HG03039 (cell line): ENCODE measurements at regions not wholly inside any gene's neighbourhood (a gene's known extent, or its start where the extent isn't known, plus 50 kb on each side); places are given as distances from the start of the nearest gene placed in this dataset.

Source experiments
- ATAC-seq: cut with Tn5 transposase; IDR thresholded peaks from one replicate; pipeline ENCODE4 v1.9.1; 2021; ENCODE audit warnings: mild to moderate bottlenecking, moderate library complexity; ENCODE audit not compliant: unreplicated experiment

DNA sequence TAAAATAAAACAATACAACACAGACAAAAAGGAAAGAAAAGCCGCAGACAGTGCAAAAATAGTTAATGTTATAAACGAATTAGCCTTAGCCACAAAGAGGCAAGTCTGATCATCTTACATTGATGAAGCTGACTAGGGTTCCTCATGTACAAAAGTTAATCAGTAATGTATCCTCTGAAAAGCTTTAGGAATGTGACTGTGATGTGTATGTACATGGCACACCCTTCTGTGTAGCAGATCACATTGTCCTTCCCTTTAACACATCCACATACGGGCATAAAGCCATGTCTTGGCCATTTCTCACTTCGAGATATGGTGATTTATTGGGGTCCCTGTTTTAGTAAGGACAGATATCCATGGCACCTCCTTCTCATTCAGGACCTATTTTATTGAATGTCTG, 1327.5 kb upstream of the CDH8 start:
- ATAC-seq: no peak

DNA sequence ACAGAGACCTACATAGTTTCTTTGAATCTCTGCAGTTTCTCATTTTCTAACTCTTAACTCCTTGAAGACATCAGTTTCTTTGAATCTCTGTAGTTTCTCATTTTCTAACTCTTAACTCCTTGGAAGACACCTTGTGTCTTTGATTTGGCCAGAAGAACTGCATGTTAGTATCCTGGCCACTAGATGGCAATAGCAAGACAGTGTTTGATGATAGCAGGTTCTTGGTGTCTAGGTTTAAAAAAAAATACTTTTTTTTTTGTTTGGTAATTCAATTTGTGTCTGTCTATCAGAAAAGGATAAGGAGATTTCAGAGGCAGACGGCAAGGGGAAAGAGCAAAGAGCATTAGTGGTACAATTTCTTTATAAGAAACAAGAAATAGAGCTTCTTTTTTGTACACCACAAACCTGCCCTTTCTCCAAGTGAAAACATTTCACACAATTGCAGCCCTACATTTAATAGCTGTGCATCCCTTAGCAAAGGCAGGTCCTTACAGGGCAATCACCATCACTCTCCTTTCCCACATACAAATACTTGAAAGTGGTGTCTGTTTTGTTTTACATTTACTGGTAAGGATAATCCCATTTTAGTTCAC, 1324.9 kb upstream of the CDH8 start:
- peak; percentile 61 for ATAC-seq

DNA sequence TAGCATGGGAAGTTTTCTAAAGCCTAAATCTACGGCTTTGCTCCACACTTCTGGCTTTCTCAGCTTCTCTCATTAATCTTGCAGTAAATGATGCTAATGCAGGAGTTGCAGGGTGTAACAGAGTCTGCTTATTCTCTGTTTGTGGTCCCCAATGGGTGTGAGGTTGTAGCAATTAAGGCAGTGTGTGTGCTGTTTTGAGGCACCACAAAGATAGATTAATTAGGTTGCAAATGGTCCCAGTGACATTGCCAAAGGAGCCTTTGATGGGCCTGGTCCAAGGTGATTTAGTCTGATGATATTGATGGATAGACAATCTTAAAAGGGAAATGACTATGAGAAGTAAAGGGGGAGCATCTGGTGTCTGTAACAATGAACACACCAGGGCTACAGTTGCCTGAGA, 1313.7 kb upstream of the CDH8 start:
- ATAC-seq: no peak

DNA sequence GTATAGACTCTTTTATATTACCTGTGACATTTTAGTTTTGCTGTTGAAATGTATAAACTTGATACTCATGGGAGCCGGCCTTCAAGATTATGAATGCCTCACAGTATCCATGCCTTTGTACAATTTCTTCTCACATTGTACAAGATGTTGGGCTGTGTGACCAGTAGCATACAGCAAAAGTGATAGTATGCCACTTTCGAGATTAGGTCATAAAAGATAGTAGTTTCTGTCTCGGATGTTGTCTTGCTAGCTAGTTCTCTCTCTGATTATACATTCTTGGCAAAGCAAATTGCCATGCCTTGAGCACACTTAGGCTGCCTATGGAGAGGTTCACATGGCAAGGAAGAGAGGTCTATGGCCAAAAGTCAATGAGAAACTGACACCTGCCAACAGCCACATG, 1309.8 kb upstream of the CDH8 start:
- no peak for ATAC-seq

DNA sequence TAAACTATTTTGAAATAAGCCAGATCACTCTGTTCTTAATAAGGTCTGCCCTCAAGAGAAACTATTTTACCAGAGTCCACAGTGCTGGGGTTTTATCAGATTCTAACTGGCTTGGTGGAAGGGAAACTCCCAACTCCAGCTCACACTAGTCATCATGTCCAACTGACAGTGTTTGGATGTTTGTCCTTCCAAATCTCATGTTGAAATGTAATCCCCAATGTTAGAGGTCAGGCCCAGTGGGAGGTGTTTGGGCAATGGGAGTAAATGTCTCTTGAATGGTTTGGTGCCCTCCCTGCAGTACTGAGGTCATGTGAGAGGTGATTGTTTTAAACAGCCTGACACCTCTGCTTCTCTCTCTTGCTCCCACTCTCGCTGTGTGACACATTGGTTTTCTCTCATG, 1301.0 kb upstream of the CDH8 start:
- ATAC-seq: no peak

DNA sequence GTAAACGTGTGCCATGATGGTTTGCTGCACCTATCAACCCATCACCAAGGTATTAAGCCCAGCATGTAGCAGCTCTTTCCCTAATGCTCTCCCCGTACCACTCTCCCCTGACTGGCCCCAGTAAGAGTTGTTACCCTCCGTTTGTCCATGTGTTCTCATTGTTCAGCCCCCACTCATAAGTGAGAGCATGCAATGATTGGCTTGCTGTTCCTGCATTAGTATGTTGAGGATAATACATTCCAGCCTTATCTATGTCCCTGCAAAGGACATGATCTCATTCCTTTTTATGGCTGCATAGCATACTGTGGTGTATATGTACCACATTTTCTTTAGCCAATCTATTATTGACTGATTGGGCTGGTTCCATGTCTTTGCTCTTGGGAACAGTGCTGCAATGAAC, 1294.9 kb upstream of the CDH8 start:
- no peak for ATAC-seq

DNA sequence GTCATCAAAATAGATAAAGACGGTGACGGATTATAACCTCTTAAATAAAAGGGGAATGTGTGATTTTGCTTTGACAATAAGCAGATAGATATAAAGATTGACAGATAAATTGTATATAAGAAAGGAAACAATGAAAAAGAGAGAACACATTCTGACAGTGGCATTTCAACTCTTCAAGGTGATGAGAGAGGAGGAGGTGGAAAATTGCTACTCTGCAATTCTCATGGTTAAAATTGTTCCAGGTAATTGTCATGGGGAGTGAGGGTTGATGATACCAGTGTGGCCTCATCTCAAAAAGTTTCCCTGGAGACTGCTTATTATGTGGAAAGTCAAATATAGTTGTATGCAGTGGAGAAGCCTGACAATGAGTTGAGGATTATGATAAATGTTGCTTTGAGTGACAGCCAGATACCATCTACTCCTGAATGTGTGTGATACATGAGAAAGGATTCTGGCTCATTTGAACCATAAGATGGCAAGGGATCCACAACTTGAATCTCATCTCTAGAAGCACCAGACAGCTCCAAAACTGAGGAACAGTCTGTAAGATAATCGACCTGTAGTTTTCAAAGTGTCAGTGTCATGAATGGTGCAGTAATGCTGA, 1290.6 kb upstream of the CDH8 start:
- ATAC-seq: no peak

DNA sequence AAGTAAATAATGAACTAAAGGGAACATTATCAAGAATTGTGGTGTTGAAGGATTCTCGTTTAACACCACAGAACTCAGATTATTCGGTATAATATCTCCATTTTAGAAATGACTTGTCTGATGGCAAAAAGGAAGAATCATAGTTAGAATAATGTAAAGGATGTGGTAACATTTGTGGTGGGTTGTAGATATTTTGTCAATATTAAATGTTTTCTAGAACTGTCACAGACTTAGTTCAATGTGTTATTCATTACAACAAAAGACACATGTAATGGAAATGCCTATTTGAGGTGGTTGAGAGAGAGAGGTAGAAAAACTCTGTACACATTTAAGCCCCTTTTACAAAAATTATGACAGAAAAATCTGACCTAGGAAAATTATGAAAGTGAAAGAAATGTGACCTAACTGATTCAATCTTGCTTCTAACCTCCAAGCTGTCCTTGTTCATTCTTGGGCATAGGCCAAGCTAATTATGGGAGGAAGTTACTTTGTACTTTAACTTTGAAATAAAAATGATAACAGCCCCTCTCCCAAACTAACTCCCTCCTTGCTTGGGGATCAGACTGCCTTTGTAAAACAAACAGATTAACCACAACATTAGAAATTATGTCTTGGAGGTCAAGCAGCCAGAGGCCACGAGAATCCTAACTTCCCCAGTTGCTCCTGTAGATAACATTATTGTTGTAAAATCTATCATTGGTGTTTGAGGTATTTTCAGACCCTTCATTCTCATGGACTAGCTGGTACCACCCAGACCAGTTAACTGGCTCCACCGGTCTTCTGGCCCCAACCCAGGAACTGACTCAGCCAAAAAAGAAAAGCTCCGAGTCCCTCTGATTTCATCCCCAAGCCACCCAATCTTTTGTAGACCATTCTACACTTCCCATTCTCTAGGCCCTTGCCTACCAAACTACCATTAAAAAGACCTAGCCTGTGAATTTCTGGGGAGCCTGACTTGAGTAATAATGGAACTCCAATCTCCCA, 1287.8 kb upstream of the CDH8 start:
- no peak for ATAC-seq

DNA sequence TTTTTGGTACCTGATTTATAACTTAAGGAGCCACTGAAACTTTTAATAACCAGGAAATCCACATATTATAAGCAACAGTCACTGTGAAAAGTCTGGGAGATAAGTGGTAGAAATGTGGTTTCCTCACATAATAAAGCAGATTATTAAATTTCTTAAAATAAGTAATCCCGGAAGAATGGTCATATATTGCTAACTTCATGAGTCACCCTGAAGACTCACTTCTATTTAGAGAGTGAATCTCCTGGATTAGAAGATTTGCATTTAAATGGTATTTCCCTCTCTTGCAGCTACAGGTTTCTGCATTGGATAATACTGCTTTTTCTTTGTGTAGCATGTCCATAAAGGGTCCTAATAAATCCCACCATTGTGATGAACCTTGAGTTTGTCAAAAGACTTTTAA, 1286.8 kb upstream of the CDH8 start:
- ATAC-seq: no peak

DNA sequence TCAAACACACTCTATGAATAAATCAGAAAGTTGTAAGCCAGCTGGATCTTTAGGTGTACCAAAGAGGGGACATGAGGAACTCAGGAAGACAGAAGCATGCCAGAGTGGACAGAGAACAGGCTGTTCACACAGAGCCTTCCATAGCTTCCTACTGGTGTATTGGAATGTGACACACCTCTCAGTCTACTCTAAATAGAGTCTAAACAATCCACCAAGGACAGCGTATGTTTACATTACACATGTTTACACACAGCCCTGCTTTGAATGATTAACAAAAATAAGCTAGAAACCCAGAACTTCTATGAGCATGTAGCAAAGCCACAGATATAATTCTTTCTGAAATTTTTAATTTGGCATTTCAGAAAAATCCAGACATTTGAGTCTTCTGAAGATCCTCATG, 1279.0 kb upstream of the CDH8 start:
- no peak for ATAC-seq

DNA sequence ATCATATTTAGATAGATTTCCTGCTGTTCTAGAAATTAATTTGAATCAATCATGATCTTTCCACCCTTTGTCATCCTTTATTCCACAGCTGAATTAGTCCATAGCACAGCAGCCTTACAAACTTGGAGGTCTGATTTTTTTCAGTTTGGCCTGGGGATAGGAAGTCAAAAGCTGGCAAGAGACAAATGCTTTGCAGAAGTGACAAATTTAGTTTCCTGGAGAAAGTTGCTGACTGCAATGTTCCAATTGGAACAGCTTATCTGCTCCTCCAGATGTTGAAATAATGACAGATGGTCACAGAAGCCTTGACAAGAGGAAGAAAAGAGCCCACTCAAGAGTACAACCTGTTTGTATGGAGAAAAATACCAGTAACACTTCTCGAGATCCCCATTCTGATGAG, 1276.1 kb upstream of the CDH8 start:
- ATAC-seq: no peak

DNA sequence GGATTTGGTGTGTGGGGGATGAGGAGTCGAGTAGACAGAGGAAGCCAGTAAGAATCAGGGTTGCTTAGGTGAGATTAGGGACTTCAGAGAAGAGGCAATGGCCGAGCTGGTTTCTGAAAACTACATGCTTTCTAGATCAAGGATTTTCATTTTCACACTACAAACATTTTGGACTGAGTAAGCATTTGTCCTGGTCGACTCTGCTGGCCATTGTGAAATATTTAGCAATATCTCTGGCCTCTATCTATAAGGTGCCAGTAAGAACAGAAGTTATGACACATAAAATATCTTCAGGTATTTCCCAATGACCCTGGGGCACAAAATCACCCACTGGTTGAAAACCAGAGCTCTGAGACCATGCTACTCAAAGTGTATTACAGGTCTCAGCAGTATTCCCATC, 1275.1 kb upstream of the CDH8 start:
- ATAC-seq: no peak

DNA sequence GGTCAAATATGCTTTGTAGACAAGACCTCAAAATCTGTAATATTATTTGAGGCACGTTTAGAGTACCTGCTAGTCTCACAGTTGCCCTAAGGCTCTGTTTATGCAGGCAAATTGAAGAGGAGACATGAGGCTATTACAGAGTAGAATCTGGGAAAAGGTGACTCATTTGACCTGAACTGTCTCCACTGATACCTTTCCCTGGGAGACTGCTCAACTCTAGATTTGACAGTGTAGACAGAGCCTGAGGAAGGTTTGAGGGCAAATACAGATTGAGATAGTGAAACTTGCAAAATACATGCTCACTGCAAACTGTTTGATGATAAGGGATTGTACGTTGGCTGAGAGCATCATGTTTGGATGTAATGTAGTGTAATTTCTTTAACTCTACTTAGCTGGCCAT, 1266.6 kb upstream of the CDH8 start:
- no peak for ATAC-seq

DNA sequence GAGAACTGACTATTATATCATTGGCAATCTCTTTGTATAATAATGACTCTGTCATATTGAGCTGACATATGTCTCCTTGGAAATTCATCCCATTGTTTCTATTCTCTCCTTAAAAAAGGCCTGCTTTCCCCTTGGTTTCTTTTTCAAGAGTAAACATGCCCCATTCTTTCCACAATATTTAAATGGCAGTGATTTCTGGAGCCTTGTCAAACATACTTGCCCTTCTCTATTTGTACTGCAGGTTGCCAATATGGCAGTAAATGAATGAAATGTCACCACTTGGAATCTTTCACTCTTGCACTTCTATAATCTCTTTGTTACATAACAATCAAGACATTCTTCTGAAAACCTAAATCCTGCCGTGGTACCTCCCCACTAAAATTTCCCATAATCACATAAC, 1265.1 kb upstream of the CDH8 start:
- no peak for ATAC-seq

DNA sequence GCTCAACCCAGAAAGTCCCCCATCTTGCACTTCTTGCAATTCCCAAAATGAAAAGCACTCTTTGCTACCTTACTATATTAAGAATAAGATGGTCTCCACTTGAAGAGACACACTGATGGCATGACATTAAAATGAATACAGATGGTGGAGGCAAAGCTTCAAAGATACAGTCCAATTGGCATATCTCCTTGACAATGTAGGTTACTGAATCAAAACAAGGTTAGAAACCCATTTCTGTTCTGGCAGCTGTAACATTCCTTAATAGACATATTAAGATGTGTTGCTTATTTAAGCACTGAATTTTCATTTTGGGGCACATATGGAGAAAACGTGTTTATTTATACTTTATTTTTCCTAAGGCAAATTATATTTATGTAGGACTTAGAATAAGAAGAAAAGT, 1262.8 kb upstream of the CDH8 start:
- ATAC-seq: no peak

DNA sequence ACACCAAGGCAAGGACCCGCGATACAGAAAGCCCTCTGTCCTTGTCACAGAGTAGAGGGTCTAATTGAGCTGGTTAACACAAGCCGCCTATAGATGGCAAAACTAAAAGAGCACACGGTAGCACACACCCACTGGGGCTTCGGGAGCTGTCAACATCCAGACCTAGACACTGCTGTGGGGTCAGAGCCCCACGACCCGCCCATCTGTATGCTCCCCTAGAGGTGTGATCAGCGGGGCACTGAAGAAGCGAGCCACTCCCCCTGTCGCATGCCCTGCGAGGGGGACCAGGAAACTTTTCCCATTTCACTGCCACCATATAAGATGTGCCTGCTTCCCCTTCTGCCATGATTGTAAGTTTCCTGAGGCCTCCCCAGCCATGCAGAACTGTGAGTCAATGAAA, 1255.8 kb upstream of the CDH8 start:
- ATAC-seq: no peak

DNA sequence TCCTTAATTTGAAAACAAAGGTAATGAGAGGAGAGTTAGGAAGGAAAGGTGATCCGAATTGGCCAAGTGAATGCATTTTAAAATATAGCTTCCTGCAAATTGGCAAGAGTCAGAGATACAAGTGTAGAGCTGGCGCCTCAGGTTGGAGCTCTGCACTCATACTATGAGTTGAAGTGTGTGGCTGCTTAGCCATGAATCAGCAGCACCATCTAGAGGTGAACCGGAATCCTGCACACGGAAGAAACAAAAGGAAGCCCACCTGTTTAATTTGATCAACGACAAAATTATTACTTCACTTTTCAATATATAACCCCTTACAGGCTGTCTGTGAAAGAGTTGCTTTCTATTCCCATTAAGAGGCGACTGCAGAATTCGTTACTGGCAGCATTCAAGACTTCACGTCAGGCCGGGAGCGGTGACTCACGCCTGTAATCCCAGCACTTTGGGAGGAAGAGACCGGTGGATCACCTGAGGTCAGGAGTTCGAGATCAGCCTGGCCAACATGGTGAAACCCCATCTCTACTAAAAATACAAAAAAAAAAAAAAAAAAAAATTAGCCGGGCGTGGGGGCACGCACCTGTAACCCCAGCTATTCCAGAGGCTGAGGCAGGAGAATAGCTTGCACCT, 1253.7 kb upstream of the CDH8 start:
- no peak for ATAC-seq

DNA sequence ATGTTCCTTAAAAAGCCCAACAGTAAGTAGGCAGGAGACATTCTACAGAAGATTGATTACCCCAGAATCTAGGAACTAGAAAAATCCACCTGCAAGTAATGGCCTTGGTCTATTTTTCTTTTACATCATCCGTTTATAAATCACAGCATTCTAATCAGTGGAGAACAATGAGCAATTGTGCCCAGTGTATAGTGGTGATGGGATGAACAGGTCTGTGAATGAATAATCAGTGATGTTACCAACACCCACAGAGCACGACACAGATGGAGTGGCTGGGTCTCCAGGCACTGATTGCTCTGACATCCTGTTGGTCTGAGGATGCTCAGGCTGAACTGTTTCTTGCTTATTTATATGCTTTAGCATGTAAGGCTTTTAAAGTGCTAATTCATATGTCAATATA, 1251.2 kb upstream of the CDH8 start:
- no peak for ATAC-seq

DNA sequence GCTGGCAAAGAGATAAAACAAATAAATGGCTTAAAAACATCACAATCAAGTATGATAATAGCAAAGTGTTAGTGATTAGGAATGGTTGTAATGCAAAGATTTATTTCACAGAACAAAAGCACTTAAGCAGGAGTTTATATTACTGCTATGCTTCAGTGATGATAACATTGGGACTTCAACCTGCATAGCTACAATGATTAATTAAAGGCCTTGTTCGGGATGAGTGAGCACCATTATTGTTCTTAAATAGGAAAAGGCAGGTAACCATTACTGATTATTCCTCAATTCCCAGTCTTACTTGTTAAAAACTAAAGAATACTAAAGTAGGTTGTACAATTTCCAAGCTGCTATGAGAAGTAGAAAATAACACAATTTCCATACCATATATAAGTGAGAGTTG, 1247.5 kb upstream of the CDH8 start:
- no peak for ATAC-seq

DNA sequence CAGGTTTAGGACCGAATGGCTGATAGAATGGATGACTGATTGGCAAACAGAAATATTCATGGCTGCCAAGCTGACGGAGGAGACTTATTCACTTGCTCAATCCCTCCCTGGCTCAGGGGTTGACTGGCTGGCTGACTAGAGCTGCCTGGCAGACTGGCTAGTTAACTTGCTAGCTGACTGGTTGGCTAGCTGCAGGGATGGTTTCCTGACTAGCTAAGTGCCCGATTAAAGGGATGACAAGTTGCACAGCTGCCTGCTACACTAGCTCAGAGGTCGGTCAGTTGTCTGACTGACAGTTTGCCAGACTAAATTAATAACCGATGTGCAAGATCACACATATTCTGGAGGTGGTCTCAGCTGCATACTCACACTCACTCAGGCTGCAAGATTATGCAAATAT, 1208.4 kb upstream of the CDH8 start:
- ATAC-seq: no peak

DNA sequence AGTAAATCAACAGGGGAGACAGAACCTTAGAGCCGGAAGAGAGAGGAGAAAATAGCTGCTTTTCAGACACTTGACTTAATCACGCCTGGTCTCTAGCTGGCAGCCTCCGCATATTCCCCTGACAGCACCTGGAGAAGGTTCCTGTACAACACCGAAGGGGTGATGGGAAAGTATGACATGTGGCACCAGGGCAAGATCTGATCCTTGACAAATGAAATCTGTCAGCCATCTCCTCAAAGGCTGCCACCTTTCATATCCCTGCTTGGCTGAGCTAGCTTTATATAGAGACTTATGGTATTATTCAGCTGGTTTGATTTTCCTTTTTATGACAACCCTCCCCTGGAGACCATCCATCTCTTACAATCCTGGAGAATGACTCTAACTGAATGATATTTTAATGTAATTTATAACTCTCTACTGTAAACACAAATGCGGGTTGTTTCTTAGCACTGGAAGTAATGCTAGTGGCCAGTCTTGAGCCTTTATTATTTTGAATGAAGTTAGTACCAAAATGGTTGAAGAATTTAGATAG, 1205.3 kb upstream of the CDH8 start:
- no peak for ATAC-seq
